ENCODE measurements at regions not wholly inside any gene's neighbourhood (a gene's known extent, or its start where the extent isn't known, plus 50 kb on each side); places are given as distances from the start of the nearest gene placed in this dataset.
"Not testable (repeated sequence)": the region's sequence is repeated elsewhere in the genome, so short reads cannot be mapped to it uniquely, and the experiment has no call there.

- peak; percentile 71 for DNase-seq (ENCODE audit: low read depth)
Observed at GRCh38 chr4:124943145-124943889, 230.8 kb upstream of the ANKRD50 start.

GRCh38 chr4:124941267-124941666 is 228.7 kb upstream of the ANKRD50 start:
- DNase-seq (ENCODE audit: low read depth) = no peak

DNA sequence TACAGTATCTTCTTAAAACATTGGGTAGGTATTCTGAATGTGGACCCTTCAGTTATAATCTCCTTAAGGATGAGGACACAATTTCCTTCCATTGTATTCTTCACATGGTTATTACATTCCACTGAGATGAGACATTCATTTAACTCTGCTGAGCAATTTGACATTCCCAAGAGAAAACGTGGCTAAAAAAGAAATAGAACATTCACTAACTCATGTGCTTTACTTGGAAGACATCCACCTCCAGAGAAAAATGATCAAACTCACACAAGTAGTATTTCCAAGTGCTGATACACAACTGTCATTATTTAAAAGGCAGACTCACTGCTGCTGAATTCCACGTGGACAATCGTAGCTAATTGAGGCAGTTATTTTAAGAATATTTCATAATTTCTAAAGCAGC is 227.9 kb upstream of the ANKRD50 start:
- DNase-seq (ENCODE audit: low read depth) = peak; percentile 84

GRCh38 chr4:124939908-124940307 is 227.4 kb upstream of the ANKRD50 start:
- DNase-seq (ENCODE audit: low read depth) = no peak

- DNase-seq (ENCODE audit: low read depth) = no peak
Observed at GRCh38 chr4:124938836-124939235, 226.3 kb upstream of the ANKRD50 start.

GRCh38 chr4:124937993-124938392 is 225.5 kb upstream of the ANKRD50 start:
- DNase-seq (ENCODE audit: low read depth) = peak; percentile 56

DNA sequence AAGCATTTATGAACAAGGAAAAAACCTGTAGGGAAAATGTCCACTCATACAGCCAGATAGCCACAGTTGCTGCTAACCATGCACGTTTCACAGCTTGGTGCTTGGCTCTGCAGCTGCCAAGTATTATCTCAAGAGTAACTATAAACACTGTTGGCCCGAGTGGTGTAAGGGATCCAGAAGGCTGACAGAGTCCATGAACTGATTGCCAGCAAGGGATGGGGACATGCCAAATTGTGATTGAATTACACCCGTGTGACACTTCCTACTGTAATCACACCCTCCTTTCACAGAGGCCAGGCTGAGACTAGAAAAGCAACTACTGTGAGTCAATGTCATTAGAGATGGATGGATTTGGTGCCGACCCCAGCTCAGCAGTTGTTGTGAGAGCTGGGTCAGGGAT is 223.9 kb upstream of the ANKRD50 start:
- DNase-seq (ENCODE audit: low read depth) = no peak

DNA sequence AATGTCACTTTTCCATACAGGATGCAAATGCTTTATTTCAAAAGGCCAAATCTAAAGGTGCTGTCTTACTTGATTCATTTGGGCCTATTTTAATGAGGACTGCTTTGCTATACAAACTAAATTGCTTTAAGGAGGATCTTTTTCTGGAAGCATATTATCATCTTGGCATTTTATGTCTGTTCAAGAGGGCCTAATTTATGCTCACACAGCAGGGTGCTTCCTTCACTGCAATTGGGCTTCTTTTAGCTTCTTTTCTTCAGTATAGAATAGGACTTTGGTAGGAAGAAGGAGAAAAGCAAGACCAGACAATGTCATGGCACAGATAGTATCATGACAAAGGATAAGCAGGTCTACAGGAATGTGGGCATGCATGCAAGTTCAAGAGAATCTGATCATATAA is 222.4 kb upstream of the ANKRD50 start:
- no peak for DNase-seq (ENCODE audit: low read depth)

GRCh38 chr4:124933521-124933920 is 221.0 kb upstream of the ANKRD50 start:
- DNase-seq (ENCODE audit: low read depth) = no peak

- DNase-seq (ENCODE audit: low read depth) = no peak
Observed at GRCh38 chr4:124932447-124932846, 219.9 kb upstream of the ANKRD50 start.

DNA sequence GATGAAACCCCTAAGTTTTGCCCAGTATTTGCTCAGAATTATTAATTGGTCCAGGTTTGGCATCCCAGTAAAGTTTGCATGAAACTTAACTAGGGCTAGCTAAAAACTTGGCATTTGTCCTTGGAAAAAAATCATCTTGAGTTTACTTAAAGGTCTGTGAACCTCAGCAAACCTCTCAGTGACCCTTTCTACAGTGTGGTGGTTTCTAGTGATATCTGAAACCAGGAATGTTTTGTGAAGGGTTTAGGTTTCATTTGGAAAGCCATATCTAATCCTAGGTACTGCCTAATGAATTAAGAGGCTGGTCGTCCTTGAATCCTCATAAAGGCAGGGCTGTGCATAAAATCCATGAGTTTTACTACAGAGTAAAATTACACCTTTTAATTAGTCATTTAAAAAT is 218.5 kb upstream of the ANKRD50 start:
- DNase-seq (ENCODE audit: low read depth) = peak; percentile 44

DNA sequence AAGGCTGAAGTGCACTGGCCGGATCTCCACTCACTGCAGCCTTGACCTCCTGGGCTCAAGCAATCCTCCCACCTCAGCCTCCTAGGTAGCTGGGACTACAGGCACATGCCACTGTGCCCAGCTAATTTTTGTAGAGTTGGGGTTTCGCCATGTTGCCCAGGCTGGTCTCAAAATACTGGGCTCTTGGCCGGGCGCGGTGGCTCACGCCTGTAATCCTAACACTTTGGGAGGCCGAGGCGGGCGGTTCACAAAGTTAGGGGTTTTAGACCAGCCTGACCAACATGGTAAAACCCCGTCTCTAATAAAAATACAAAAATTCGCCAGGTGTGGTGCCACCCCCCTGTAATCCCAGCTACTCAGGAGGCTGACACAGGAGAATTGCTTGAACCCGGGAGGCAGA is 210.2 kb upstream of the ANKRD50 start:
- not testable (repeated sequence) for DNase-seq (ENCODE audit: low read depth)

GRCh38 chr4:124918559-124919122 is 206.1 kb upstream of the ANKRD50 start:
- DNase-seq (ENCODE audit: low read depth) = no peak

- no peak for DNase-seq (ENCODE audit: low read depth)
Observed at GRCh38 chr4:124915073-124915472, 202.5 kb upstream of the ANKRD50 start.

GRCh38 chr4:124913237-124913636 is 200.7 kb upstream of the ANKRD50 start:
- DNase-seq (ENCODE audit: low read depth) = no peak

DNA sequence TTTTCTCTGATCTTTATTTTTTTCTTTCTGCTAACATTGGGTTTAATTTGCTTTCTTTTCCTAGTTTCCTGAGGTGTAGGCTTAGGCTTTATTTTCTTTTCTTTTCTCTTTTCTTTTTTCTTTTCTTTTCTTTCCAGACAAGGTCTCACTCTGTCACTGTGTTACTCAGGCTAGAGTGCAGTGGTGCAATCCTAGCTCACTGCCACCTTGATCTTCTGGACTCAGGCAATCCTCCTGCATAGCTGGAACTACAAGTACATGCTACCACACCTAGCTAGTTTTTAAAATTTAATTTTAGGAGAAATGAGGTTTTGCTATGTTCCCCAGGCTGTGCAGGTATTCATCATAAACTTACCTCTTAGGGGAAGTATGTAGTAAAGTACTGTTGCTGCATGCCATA is 197.8 kb upstream of the ANKRD50 start:
- DNase-seq (ENCODE audit: low read depth) = no peak

DNA sequence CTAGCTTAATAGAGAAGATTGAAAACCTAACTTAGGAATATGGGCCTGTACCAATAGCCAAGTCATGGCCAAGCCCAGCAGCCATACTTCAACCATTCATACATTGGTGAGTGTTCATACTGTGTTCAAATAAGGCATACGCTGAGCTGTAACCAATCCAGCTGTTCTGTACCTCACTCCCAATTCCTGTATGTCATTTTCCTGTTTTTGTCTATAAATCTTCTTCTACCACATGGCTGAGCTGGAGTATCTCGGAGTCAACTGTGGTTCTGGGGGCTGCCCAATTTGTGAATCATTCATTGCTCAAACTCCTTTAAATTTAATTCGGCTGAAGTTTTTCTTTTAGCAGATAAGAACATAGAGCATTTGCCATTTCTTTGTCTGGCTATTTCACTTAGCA is 195.3 kb upstream of the ANKRD50 start:
- peak; percentile 18 for DNase-seq (ENCODE audit: low read depth)

GRCh38 chr4:124905441-124905840 is 192.9 kb upstream of the ANKRD50 start:
- no peak for DNase-seq (ENCODE audit: low read depth)

DNA sequence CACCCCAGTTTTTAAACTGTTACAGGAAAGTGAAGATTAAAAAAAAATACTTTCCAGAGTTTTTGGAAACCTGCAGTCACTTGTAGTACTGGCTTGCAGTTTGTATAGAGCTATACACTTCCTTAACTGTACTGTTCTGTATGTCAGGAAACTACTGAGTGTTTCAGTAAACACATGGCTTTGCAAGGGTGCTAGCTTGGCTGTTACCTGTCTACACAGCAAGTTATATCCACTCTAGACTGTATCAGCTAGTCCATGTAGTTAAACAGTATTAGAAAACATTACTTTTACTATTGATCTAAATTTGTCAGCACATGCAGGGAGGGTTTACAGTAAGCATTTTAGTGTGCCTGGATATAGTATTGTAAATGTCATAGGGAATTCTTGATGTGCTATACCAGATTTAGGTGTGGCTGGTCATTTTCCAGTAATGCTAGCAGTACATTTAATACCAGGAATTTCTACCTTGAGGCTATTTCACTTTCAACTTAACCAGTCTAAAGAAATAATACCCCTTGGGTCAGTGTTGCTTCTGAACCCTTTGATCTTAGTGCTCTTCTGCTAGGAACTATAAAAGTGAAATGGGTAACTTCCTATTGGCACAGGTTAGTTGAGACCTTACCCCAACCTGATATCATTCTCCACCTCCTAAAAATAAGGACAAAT is 192.3 kb upstream of the ANKRD50 start:
- DNase-seq (ENCODE audit: low read depth) = no peak

DNA sequence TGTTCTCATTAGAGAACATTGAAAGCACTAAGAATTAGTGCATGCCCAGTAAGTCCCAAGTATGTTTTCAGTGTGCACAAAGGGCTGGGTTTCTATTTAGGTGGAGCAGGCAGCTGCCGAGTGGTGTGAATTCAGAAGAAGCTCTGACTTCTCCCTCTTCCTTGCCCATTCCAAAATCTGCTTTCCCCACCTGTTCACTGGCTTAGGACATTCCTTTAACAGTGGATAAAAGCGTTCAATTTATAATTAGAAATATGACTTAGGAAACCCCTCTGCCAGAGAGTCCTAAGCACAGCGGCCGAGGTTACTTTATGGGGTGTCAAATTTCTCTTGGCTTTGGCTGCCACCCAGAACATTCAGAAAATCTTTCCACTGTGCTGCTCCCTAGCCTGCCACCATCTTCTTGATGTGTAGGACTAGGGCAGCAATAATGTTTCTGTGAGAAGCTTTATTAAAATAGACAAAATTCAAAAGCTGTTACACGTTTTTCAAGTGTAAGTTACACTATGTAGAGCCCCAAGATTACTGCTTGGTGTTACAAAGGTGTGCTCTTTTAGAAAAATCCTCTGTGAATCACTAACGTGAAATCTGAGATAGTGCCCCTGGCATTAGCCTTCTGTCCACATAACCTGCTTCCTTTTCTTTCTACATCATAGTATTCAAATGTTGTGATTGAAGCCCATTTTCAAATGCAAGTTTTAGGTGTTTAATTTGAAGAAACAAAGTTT is 191.6 kb upstream of the ANKRD50 start:
- DNase-seq (ENCODE audit: low read depth) = peak; percentile 50

GRCh38 chr4:124902001-124902515 is 189.5 kb upstream of the ANKRD50 start:
- no peak for DNase-seq (ENCODE audit: low read depth)

DNA sequence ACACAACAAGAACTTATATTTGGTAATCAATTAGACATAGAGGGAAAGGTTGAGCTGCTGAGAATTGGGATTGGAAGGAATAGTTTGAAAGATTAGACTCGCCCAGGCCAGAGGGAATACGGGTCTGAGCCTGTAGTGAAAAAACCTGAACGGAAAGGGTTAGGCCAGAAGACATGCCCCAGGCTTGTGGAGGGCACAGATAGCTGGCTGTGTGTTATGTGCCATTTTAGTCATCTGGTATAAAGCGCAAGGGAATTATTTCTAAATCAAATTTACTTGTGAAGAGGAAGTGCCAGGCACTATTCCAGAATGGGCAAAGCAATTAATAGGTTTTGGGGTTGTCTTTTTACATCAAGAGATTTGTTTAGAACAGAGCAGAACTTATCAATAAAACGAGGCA is 187.5 kb upstream of the ANKRD50 start:
- DNase-seq (ENCODE audit: low read depth) = no peak
